Uterus (tissue), 2 donors: ENCODE measurements at regions not wholly inside any gene's neighbourhood (a gene's known extent, or its start where the extent isn't known, plus 50 kb on each side); places are given as distances from the start of the nearest gene placed in this dataset.
"Not testable (repeated sequence)": the region's sequence is repeated elsewhere in the genome, so short reads cannot be mapped to it uniquely, and the experiment has no call there.

Source experiments
- CTCF ChIP-seq, 4 experiments: fragments of 200-600 bp in 2 of 4; fragments of 450-650 bp in 2 of 4; sonication (generic) in 2 of 4; IDR thresholded peaks; one replicate each; pipeline ENCODE4 v1.5.1; 2016 to 2019; ENCODE audit warnings: antibody characterized with exemption in 4 of 4, mild to moderate bottlenecking in 2 of 4, moderate library complexity in 1 of 4
- POLR2A ChIP-seq, 2 donors: fragments of 450-650 bp; IDR thresholded peaks; one replicate each; pipeline ENCODE4 v1.6.1; 2016; ENCODE audit warnings: antibody characterized with exemption in 2 of 2, mild to moderate bottlenecking in 1 of 2, moderate library complexity in 1 of 2

- TF ChIP-seq CTCF, POLR2A (IDR thresholded peaks at IDR 0.05): not testable (repeated sequence)
Observed at GRCh38 chr16:88213937-88214336, 168.8 kb upstream of the ZNF469 start.
